Activated B cell treated with CpG ODN at 0.5 μM for 24 hours (primary cell): ENCODE measurements at regions not wholly inside any gene's neighbourhood (a gene's known extent, or its start where the extent isn't known, plus 50 kb on each side); places are given as distances from the start of the nearest gene placed in this dataset.

Experiments
- ATAC-seq: fragments of 200-7000 bp; cut with Tn5 transposase; one replicate; pipeline ENCODE4 v1.10.0; 2021; ENCODE audit warnings: low read depth, mild to moderate bottlenecking, moderate library complexity
- CTCF ChIA-PET: fragments of 350-600 bp; sonication (Branson Sonifier 250); formaldehyde crosslinking; loops from one replicate; lab custom pipeline; 2021; ENCODE audit warnings: antibody characterized with exemption; lab: Charles Lee
- POLR2A ChIA-PET: fragments of 350-600 bp; sonication (Branson Sonifier 250); formaldehyde crosslinking; loops from one replicate; lab custom pipeline; 2021; ENCODE audit warnings: antibody characterized with exemption; lab: Charles Lee
- DNase-seq: peaks from one replicate; pipeline ENCODE4 v3.0.0; 2022
- H3K27ac Mint-ChIP-seq: one replicate; pipeline ENCODE4 v1.8.0; 2020; ENCODE audit warnings: mixed read lengths
- H3K27me3 Mint-ChIP-seq: one replicate; pipeline ENCODE4 v1.8.0; 2021; ENCODE audit warnings: mixed read lengths
- H3K36me3 Mint-ChIP-seq: one replicate; pipeline ENCODE4 v1.8.0; 2021; ENCODE audit warnings: low read depth, mixed read lengths
- H3K4me1 Mint-ChIP-seq: one replicate; pipeline ENCODE4 v1.8.0; 2021; ENCODE audit warnings: mixed read lengths
- H3K4me3 Mint-ChIP-seq: one replicate; pipeline ENCODE4 v1.8.0; 2020; ENCODE audit warnings: mild to moderate bottlenecking, mixed read lengths
- H3K9me3 Mint-ChIP-seq: one replicate; pipeline ENCODE4 v1.8.0; 2020; ENCODE audit warnings: mixed read lengths
- intact Hi-C: fragments of 100-400 bp; cut with micrococcal nuclease; formaldehyde crosslinking; loops from one replicate; pipeline ENCODE4 v1.15.1; 2024
- TF ChIP-seq, protein P1 (sequence below): fragments of 200-600 bp; IDR thresholded peaks from one replicate; pipeline ENCODE4 v1.8.0; 2022; ENCODE audit warnings: antibody characterized with exemption, mild to moderate bottlenecking

DNA sequence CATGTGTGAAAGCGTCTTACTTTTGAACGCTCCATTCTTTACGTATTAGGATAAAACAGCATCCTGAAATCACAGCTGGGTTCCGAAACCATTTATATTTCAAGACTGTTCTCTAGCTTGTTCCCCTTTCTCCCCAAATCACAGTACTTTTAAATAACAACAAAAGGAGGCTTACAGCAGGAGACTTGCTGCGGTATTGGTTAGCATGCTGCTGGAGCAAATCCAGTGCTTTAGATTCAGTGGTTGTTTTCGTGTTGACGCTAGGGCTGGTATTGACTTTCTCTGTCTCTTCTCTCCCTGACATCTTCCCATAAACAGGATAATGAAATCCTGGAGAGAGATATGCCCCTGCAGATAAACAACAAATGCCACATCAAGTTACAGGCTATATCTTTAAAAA lies 103.1 kb downstream of the ZNF608 start:
- Mint-ChIP-seq H3K27me3 (no peaks in the 10 kb centered on the region), H3K9me3 (no peaks in the 10 kb centered on the region), H3K36me3 (peaks cover 43% of the 10 kb centered on the region), H3K4me1 (peaks cover 46% of the 10 kb centered on the region), H3K4me3 (no peak overlapping the region), H3K27ac (no peak overlapping the region)
- ChIA-PET POLR2A (no interaction called here), CTCF (interaction anchor here (1.9 kb wide), 1 partner anchor 119 kb away, joined by 5 read pairs; no protein-coding TSS in a partner anchor)
- TF ChIP-seq, protein P1, sequence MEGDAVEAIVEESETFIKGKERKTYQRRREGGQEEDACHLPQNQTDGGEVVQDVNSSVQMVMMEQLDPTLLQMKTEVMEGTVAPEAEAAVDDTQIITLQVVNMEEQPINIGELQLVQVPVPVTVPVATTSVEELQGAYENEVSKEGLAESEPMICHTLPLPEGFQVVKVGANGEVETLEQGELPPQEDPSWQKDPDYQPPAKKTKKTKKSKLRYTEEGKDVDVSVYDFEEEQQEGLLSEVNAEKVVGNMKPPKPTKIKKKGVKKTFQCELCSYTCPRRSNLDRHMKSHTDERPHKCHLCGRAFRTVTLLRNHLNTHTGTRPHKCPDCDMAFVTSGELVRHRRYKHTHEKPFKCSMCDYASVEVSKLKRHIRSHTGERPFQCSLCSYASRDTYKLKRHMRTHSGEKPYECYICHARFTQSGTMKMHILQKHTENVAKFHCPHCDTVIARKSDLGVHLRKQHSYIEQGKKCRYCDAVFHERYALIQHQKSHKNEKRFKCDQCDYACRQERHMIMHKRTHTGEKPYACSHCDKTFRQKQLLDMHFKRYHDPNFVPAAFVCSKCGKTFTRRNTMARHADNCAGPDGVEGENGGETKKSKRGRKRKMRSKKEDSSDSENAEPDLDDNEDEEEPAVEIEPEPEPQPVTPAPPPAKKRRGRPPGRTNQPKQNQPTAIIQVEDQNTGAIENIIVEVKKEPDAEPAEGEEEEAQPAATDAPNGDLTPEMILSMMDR = no peak
- intact Hi-C loops = no loop called here
- DNase-seq (no peak), ATAC-seq (no peak)

DNA sequence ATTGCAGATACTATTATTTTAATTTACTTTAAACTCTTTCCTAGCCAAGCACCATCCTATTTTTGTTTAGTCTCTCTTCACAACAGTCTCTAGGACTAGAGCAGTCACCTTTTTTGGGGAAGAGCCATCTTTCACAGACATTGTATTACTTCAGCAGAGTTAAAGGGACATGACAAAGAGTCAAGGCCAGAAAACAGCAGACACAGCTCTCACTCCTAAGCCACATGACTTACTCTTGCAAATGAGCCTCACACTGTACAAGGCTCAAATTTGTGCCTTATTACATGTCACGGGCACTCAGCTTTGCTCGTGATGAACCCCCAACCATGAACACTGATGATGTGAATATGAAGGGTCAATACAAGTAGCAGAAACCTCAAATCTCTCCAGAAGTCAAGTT lies 104.3 kb downstream of the ZNF608 start:
- ChIA-PET CTCF (no interaction called here), POLR2A (interaction anchor here (0.7 kb wide), 1 partner anchor 405 kb away, joined by 13 read pairs; no protein-coding TSS in a partner anchor)
- H3K9me3 Mint-ChIP-seq = no peaks in the 10 kb centered on the region

DNA sequence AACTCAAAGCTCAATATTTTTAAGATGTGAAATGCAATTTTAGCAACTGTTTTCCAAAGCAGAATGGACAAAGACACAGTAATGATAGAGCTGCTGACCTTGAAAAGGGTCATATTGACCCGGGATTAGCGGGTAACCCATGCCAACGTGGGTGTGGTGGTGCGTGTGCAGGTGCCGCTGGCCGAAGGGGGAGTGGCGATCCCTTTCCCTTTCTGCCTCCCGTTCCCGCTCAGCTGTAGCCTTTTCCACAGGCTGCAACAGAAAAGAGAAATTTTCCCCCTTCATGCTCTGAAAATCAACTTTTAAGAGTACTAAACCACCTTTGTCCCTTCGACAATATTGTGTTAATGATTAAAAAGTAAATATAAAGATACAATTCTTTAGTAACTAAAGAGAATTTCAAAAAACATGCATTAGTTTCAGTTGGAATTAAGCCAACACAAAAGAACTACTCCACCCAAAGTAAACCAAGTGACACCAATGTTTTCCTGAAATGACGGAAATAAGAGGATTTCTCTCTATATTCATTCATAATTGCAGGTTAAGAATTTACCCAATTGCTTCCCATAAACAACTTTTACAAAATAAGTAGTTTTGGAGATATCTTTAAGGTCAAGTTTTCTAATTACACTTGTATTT lies 105.2 kb downstream of the ZNF608 start:
- no peak for DNase-seq
- Mint-ChIP-seq H3K4me3 (no peak overlapping the region), H3K27me3 (no peaks in the 10 kb centered on the region), H3K4me1 (peaks cover 25% of the 10 kb centered on the region), H3K36me3 (peaks cover 40% of the 10 kb centered on the region), H3K9me3 (no peaks in the 10 kb centered on the region), H3K27ac (no peak overlapping the region)
- TF ChIP-seq, protein P1 = no peak
- intact Hi-C loops = no loop called here
- ATAC-seq = no peak
- CTCF ChIA-PET = no interaction called here
- POLR2A ChIA-PET = interaction anchor here (0.6 kb wide), 1 partner anchor 86 kb away, joined by 5 read pairs; no protein-coding TSS in a partner anchor

More for the DNA sequence above, 104.3 kb downstream of the ZNF608 start:
- Mint-ChIP-seq H3K27me3 (no peaks in the 10 kb centered on the region), H3K4me1 (peaks cover 34% of the 10 kb centered on the region), H3K4me3 (no peak overlapping the region), H3K27ac (no peak overlapping the region), H3K36me3 (peaks cover 40% of the 10 kb centered on the region)
- intact Hi-C loops = no loop called here
- DNase-seq = no peak
- TF ChIP-seq, protein P1 = no peak
- ATAC-seq = no peak

DNA sequence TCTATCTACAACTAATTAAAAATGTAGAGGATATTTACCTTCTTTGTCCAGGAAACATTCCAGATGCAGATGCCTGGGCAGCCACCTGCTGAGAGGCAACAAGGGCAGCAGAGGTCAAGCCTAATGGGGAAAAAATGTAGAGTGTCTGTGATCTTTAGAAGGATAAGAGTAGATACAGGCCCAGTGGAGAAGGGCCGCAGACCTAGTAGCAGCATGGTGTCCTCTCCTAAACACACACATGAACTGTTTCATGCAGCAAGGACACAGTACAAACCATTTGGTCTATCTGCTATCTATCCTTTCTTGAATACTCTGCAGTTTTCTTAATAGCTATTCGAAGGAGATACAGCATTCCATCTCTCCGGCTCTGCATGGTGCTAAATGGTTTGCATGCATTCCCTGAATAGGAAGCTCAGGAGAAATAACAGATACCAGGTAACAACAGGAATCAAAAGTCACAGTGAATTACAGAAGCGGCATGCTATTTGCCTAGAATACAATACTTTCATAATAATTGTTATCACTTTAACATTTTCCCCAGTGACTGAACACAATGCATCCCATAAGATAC lies 107.3 kb downstream of the ZNF608 start:
- Mint-ChIP-seq H3K27ac (no peak overlapping the region), H3K4me1 (peaks cover 8% of the 10 kb centered on the region), H3K36me3 (peaks cover 40% of the 10 kb centered on the region), H3K27me3 (no peaks in the 10 kb centered on the region), H3K4me3 (no peak overlapping the region), H3K9me3 (no peaks in the 10 kb centered on the region)
- ATAC-seq (no peak), DNase-seq (no peak)
- TF ChIP-seq, protein P1 = no peak
- intact Hi-C loops = no loop called here
- CTCF ChIA-PET = no interaction called here
- POLR2A ChIA-PET = no interaction called here

DNA sequence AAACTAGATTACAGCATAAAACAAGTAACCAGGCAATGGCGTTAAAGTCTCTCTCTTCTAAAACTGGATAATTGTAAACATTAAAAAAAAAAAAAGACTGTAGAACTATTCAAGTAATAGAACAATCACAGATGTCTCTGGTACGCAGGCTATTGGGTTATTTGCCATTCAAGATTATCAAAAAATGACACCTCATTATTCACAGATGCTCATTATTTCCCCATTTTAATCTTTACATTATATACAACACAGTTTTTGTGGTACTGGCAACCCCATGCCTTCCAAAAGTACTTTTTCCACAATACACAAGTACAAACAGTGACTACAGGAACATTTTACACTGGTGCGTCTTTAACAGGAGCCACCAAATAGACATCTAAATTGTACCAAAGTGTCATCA lies 109.4 kb downstream of the ZNF608 start:
- intact Hi-C loops = no loop called here
- no peak overlapping the region for H3K27ac Mint-ChIP-seq
- TF ChIP-seq, protein P1 = no peak
- H3K9me3 Mint-ChIP-seq = no peaks in the 10 kb centered on the region
- CTCF ChIA-PET = no interaction called here
- POLR2A ChIA-PET = no interaction called here
- H3K4me3 Mint-ChIP-seq = no peak overlapping the region
- H3K27me3 Mint-ChIP-seq = no peaks in the 10 kb centered on the region
- ATAC-seq = no peak
- H3K4me1 Mint-ChIP-seq = peaks cover 5% of the 10 kb centered on the region
- peaks cover 25% of the 10 kb centered on the region for H3K36me3 Mint-ChIP-seq
- no peak for DNase-seq
